GM19324 (cell line): ENCODE measurements at regions not wholly inside any gene's neighbourhood (a gene's known extent, or its start where the extent isn't known, plus 50 kb on each side); places are given as distances from the start of the nearest gene placed in this dataset.
"Not testable (repeated sequence)": the region's sequence is repeated elsewhere in the genome, so short reads cannot be mapped to it uniquely, and the experiment has no call there.

Experiments used
- ATAC-seq: cut with Tn5 transposase; IDR thresholded peaks from one replicate; pipeline ENCODE4 v1.9.1; 2021; ENCODE audit warnings: mild to moderate bottlenecking, moderate library complexity; ENCODE audit not compliant: unreplicated experiment, low FRiP score

DNA sequence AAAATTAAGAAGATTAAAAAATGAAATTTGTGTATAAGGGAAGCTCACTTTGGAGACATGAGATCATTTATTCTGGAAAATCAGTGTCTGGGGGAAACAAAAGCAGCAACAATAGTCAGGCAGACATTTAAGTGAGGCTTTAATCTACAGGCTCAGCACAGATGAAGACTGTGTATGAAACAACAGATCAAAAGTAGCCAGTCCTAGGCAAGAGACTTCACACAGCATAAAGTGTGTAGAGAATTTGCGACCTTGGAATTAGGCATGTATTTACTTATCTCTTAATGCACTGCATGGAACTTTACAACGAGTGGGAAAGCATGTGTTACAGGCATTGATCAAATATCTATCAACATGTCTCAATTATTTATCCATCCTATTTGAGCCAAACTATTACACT, 1099.9 kb downstream of the PLA2G4A start:
- ATAC-seq, result no peak

DNA sequence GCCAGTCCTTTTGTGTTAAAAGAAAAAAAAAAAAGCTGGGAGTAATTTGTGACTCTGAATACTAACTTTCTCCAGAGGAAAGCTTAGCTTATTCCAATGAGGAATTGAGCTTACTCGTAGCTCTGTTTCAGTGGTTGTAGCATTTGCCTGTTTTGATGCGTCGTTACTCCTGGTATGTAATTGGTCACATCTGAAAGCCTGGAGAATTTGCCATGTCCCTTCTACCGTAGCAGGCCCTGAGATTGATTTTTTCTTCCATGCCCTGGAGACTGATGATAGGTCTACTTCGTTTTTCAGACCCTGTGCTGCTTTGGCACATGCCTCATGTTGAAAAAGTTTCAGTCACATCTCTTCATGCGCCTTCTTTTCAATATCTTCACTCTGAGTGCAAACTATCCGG, 1103.0 kb downstream of the PLA2G4A start:
- no peak for ATAC-seq

DNA sequence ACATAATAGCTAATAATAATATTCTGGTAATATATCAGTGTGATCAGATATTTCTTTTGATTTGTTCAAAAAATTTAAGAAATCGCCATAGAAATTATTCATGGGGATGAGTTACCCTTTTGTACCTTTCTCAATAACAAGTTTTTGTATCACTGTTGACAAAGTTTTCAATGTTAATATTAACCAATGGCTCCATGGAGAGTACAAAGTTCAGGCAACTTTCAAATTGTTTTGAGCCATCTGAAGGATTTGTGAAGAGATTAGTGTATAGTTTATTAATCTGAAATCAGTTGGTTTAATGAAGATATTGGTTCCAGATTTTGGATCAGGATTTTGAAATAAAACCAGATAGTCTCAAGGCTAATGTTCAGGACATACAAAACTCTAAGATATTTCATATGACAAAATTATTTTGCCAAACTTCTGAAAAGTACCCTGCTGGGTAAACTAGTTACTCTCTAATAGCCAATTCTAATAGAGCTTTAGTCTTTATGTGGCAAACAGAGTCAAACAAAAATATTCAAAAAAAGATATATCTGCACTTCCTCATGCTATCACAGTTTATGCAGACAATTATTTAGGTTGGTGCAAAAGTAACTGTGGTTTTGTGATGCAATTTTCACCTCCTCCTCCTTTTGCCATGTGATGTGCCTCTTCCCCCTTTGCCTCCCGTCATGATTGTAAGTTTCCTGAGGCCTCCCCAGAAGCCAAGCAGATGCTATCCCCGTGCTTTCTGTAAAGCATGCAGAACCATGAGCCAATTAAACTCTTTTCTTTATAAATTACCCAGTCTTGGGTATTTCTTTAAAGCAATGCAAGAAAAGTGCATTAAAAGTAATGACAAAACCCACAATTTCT, 1105.0 kb downstream of the PLA2G4A start:
- no peak for ATAC-seq

DNA sequence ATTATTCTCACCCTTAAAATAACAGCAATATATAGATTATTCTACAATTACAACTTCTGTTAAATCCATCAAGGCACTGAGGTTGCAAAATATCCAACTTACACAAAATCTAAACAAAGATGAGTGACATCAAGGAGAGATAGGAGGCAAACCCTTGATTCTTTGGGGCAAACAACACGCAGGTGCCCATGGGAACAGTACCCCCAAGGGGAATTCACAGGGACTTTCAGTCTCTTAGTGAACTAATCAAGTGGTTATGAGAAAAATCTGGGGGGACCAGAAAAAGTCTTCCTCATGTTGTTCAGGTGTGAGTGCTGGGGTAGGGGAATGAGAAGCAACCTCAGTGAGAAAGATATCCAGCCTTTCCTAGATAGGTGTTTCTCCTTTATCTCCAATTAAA, 1107.9 kb downstream of the PLA2G4A start:
- no peak for ATAC-seq

DNA sequence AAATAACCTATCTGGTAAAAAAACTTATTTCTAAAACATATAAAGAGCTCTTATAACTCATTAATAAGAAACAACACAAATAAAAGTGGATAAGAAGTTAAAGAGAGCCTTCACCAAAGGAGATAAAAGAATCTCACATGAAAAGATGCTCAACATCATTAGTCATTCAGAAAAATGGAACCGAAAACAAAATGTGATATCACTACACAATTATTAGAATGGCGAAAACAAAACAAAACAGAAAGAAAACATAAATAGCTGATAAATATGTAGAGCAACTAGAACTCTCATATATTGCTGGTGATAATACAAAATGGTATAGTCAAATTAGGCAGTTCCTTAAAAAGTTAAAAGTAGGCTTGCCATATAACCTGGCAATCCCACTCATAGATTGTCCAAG, 1109.3 kb downstream of the PLA2G4A start:
- ATAC-seq, result no peak

DNA sequence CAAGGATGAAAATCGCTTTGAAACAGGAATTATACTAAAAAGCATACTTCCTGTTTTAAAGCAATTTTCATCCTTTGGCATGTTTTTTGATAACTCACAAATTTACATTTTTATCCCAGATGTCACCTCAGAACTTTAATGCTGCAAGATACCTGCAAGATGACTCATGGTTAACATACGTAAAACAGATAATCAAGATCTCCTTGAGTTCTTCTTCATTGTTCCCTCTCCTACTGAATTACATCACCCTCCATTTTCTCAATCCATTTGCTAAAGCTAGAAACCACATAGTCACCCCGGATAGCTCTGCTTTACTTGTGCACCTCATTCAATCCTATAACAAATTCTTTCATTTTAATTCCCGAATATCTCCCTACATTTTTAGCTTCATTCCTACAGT, 1114.2 kb downstream of the PLA2G4A start:
- no peak for ATAC-seq

DNA sequence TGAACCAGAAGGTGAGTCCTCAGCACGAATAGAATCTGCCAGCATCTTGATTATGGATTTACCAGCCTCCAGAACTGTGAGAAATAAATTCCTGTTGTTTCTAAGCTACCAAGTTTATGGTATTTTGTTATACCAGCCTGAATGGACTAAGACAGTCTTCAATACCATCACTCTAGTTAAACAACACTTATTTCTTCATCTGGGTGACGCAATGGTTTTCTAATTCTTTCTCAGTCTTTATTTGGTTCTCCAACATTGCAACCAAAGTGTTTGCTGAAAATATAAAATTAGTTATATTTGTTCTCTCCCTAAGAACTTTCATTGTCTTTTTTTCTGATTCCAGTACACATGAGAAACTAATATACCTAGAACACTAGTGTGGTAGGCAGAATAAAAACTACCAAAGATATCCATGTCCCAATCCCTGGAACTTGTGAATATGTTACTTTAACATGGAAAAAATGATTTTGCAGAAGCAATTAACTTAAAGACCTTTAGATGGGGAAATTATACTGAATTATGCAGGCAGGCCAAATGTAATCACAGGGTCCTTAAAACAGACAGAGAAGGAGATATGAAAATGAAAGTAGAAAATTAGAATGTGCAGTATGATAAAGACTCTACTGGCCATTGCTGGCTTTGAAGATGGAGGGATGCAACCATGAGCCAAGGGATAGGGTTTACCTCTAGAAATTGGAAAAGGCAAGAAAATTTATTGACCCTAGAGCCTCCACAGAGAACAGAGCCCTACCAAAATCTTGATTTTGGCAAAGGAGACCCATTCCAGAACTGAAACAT, 1115.1 kb downstream of the PLA2G4A start:
- ATAC-seq, result no peak

DNA sequence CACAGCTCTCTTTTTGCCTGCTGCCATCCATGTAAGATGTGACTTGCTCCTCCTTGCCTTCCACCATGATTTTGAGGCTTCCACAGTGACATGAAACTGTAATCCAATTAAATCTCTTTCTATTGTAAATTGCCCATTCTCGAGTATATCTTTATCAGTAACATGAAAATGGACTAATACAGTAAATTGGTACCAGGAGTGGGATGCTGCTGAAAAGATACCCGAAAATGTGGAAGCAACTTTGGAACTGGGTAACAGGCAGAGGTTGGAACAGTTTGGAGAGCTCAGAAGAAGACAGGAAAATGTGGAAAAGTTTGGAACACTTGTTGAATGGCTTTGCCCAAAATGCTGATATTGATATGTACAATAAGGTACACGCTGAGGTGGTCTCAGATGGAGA, 1117.9 kb downstream of the PLA2G4A start:
- ATAC-seq, result not testable (repeated sequence)

DNA sequence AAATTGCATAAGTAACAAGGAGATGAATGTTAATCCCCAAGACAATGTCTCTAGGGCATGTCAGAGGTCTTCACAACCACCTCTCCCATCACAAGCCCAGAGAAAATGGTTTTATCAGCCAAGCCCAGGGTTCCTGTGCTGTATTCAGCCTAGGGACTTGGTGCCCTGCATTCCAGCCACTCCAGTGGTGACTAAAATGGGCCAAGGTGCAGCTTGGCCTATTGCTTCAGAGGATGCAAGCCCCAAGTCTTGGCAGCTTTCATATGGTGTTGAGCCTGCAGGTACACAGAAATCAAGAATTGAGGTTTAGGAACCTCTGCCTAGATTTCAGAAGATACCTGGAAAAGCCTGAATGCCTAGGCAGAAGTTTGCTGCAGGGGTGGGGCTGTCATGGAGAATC, 1118.6 kb downstream of the PLA2G4A start:
- ATAC-seq, result no peak

DNA sequence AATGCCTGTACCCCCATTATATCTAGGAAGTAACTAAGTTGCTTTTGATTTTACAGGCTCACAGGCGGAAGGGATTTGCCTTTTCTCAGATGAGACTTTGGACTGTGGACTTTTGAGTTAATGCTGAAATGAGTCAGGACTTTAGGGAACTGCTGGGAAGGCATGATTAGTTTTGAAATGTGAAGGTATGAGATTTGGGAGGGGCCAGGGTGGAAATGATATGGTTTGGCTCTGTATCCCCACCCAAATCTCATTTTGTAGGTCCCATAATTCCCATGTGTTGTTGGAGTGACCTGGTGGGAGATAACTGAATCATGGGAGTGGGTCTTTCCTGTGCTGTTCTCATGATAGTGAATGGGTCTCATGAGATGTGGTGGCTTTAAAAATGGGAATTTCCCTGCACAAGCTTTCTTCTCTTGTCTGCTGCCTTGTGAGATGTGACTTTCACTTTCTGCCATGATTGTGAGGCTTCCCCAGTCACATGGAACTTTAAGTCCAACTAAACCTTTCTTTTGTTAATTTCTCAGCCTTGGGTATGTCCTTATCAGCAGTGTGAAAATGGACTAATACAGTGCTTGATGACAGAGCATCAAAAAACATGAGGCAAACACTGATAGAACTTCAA, 1119.5 kb downstream of the PLA2G4A start:
- ATAC-seq, result no peak

DNA sequence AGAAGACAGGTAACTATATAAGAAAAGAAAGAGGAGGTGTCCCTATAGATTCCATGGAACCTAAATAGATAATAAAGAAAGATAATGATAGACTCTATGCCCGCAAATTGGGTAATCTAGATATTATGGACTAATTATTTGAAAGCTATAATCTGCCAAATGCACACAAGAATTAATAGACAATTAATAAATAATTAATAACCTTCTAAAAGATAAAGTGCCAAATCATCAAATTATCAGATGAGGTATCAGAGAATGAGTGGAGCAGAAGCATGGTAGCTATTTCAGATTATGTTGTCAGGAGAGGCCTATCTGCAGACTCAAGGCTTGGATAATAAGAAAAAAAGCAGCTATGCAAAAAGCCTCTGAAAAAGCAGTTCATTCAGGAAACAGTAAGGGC, 1120.8 kb downstream of the PLA2G4A start:
- ATAC-seq, result no peak

DNA sequence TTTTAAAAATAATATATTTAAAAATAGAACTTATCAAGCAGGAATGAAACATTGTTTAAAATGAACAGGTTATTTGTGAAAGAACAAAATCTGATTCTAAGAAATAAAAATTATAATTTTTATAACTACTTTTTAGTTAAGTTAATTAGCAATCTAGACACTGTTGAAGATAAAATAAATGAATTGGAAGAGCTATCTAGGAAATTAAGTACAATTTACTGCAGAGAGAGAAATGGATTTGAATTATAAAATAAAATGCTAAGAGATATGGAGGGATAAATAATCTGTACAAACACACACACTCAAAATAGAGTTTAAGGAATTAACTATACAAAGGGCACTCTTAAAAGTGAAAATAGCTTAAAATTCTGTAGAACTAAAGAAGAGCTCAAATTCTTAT, 1123.1 kb downstream of the PLA2G4A start:
- ATAC-seq, result no peak

DNA sequence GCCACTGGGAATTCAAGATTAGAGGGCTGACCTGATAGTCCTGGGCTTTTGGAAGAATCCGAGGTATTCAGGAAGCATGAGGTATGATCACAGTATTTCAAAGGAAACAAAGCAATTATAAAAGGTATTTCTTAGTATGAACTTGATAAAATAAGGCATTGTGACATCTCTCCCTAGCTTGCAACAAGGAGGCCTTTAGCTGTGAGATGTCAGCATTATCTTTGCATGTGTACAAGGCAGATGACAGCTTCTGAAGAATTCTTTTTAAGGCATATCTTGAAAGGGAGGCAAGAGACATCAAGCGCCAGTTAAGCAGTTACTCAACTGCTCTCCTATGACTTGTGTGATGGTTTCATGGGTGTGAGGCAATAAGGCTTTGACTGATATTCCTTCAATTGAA, 1123.7 kb downstream of the PLA2G4A start:
- ATAC-seq, result no peak

DNA sequence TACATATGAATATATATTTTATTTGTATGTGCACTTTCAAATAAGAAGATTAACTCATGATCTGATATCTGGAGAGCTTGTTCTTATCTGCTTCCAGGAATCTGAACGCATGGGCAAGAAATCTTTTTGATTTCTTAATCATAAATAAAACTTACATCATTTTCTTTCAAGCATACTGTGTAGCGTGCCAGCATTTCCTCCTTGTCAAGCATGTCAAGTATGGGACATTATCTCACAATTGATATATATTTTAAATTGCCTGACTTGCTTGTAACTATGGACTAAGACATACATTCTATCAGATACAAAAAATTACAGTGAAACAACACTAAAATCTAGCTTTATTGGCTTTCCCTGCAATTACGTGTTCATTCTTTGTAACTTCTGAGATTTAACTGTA, 1128.2 kb downstream of the PLA2G4A start:
- ATAC-seq, result no peak

DNA sequence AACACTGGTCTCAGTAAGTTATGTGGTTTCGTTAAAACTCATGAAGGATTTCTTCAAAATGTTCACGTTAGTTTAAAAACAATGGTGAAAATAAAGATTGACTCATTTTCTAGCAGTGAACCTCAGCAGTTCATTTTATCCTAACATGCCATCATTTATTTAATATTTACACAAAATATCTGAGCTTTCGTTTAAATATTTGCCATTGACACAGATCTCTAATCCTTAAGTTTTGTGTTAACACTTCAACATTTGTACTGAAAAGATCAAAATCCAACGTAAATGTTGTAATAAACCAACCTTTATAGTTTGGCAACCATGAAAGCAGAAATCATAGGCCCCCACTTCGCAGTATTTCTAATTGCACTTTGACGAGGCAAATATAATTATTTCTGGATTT, 1129.5 kb downstream of the PLA2G4A start:
- no peak for ATAC-seq

DNA sequence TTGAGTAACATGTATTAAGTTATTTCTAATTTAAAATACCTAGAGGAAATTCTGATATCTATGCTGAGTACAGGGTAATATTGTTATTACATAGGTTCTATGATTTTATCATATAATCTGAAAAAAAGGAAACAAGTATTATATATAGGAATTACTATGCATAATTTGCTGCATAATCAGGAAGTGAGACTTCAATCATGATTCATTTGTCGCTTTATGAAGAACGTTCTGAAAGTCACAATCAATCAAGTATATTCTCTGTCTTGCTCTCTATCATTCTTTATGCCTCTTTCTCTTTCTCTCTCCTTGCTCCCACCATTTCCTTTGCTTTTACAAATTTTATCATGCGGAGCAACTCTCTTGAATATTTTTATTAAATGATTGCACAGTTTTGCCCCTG, 1130.3 kb downstream of the PLA2G4A start:
- ATAC-seq, result no peak

DNA sequence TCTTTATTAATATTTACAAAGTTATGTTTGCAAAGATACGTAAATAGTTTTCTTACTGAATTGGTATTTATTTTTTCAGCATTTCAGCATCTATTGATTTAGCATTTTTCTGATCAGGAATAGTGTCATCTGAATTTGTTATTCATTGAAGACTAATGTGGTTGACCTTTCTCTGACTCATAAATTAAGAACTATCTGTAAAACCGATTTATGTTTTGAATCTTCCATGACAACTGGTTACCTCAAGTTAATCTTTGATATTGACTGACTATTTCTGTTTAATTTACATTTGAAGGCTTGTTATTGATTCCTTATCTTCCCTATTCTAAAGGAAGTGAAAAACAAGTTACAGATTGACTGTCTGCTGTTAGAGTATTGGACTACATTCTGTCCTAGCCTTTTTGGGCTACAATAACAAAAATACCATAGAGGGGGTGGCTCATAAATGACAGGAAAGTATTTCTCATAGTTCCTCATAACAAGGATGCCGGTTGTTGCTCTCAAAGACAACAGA, 1131.4 kb downstream of the PLA2G4A start:
- no peak for ATAC-seq

DNA sequence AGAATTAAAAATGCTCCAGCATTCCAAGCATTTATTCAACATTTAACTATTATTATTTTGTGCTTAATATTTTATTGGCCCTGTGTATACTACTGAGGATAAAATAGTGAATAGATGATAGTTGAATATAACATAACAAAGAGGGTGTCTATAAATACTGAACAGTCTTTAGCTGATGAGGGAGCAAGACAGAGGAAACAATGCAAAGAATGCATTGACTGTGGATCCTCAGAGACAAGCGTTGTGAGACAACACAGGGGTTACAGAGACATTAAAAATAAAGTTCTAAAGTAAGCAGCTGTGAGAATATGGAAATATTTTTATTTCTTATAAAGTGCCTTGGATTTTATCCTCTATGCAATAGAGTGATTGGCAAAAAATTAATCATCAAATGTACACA, 1133.1 kb downstream of the PLA2G4A start:
- no peak for ATAC-seq

DNA sequence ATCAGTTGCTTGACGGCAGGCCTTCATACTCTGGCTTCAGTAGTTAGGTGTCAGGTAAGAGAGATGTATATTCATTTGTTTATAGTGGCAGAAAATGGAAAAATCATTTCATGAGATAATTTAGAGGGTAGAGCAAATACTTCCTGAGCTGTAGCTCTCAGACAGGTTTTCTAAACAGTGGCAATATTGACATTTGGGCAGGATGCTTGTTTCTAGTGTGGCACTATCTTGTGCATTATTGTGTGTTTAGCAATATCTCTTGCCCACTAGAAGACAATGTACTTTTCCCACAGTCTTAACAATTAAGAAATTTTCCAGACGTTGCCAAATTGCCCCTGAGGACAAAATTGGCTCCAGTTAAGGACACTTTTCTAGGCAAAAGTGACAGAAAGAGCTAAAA, 1143.1 kb downstream of the PLA2G4A start:
- no peak for ATAC-seq

DNA sequence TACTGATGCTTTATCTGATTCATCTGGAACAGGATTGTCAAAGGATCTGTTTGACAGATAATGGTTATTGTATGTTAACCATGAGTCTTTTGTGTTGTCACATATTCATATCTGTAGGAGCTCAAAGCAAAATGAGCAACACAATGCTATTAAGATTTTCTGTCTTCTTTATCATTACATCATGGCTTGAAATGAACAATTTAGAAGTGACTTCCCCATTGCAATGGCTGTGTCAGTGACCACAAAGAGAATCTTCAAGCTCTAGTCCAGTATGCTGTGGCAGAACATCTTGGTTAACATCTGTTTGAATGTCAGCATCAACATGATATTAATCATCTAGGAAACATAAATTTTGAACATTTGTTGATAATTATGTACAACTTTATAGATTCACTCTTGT, 1148.5 kb downstream of the PLA2G4A start:
- no peak for ATAC-seq
